HEK293T (cell line): ENCODE measurements at regions not wholly inside any gene's neighbourhood (a gene's known extent, or its start where the extent isn't known, plus 50 kb on each side); places are given as distances from the start of the nearest gene placed in this dataset.

Experiments
- CTCF ChIA-PET: fragments of 350-600 bp; formaldehyde crosslinking; extraction: SDS; loops from one replicate; lab custom pipeline; 2021; ENCODE audit warnings: antibody characterized with exemption, inconsistent platforms; lab: Yijun Ruan, JAX
- POLR2A ChIA-PET: fragments of 350-600 bp; formaldehyde crosslinking; extraction: SDS; loops from one replicate; lab custom pipeline; 2020; ENCODE audit warnings: antibody characterized with exemption, inconsistent platforms; lab: Yijun Ruan, JAX
- DNase-seq: peaks from one replicate; pipeline ENCODE4 v3.0.0; 2012; ENCODE audit warnings: mixed read lengths; ENCODE audit errors: extremely low spot score
- ARNT ChIP-seq: fragments of 450-650 bp; IDR thresholded peaks from 2 replicates; pipeline ENCODE4 v1.6.1; 2017; ENCODE audit warnings: mild to moderate bottlenecking
- BHLHE40 ChIP-seq: fragments of 450-650 bp; IDR thresholded peaks from 2 replicates; pipeline ENCODE4 v1.6.1; 2016; ENCODE audit warnings: mild to moderate bottlenecking, moderate library complexity, borderline replicate concordance
- CTBP1 ChIP-seq: fragments of 450-650 bp; IDR thresholded peaks from 2 replicates; pipeline ENCODE4 v1.6.1; 2016; ENCODE audit warnings: borderline replicate concordance
- ELF4 ChIP-seq: fragments of 450-650 bp; IDR thresholded peaks from 2 replicates; pipeline ENCODE4 v1.6.1; 2017; ENCODE audit warnings: antibody characterized with exemption
- FOXA1 ChIP-seq: fragments of 450-650 bp; IDR thresholded peaks from 2 replicates; pipeline ENCODE4 v1.6.1; 2016; ENCODE audit warnings: mild to moderate bottlenecking
- FOXK2 ChIP-seq: fragments of 450-650 bp; IDR thresholded peaks from 2 replicates; pipeline ENCODE4 v1.6.1; 2016; ENCODE audit warnings: mild to moderate bottlenecking
- FOXM1 ChIP-seq: fragments of 450-650 bp; IDR thresholded peaks from 2 replicates; pipeline ENCODE4 v1.6.1; 2017; ENCODE audit warnings: mild to moderate bottlenecking, borderline replicate concordance
- HDGF ChIP-seq: fragments of 450-650 bp; IDR thresholded peaks from 2 replicates; pipeline ENCODE4 v1.6.1; 2017; ENCODE audit warnings: antibody characterized with exemption, borderline replicate concordance
- LEF1 ChIP-seq: fragments of 450-650 bp; IDR thresholded peaks from 2 replicates; pipeline ENCODE4 v1.6.1; 2017; ENCODE audit warnings: mild to moderate bottlenecking, borderline replicate concordance
- NFRKB ChIP-seq: fragments of 450-650 bp; IDR thresholded peaks from 2 replicates; pipeline ENCODE4 v1.6.1; 2016; ENCODE audit warnings: mild to moderate bottlenecking, moderate library complexity
- PKNOX1 ChIP-seq: fragments of 450-650 bp; IDR thresholded peaks from 2 replicates; pipeline ENCODE4 v1.6.1; 2016
- SP1 ChIP-seq: fragments of 450-650 bp; IDR thresholded peaks from 2 replicates; pipeline ENCODE4 v1.6.1; 2017
- SUZ12 ChIP-seq: fragments of 450-650 bp; IDR thresholded peaks from 2 replicates; pipeline ENCODE4 v1.6.1; 2016; ENCODE audit warnings: mild to moderate bottlenecking
- TARDBP ChIP-seq: fragments of 450-650 bp; IDR thresholded peaks from 2 replicates; pipeline ENCODE4 v1.6.1; 2016
- ZNF384 ChIP-seq: fragments of 450-650 bp; IDR thresholded peaks from 2 replicates; pipeline ENCODE4 v1.6.1; 2016

DNA sequence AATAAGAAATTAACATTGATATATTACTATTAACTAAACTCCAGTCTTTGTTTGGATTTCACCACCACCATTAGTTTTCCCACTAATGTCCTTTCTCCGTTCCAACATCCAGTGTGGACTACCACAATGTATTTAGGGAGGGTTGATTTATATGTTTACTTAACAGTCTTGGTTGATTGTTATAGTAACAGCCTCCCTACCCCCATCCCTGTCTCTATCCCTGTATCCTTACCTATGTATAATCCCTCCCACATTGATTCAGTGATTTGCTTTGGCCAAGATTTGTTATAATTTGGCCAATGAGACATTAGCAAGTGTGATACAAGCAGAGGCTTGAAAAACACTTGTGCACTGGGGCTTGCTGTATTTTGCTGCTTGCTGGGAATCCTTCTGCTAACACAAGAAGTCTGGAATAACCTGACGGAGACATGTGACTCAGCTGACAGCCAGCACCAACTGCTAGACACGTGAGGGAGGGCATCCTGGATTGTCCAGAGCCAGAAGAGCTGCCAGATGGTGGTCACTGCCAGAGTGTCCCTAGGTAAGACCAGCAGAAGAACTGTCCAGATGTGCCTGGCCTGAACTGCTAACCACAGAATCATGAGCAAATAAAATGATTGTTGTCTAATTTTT is 51.2 kb upstream of the TCF7 start:
- no peak for DNase-seq
- CTCF ChIA-PET: no interaction called here
- no peak for TF ChIP-seq CTBP1
- TF ChIP-seq SUZ12: no peak
- no peak for TF ChIP-seq TARDBP
- no peak for TF ChIP-seq SP1
- no peak for TF ChIP-seq NFRKB
- TF ChIP-seq HDGF: no peak
- no peak for TF ChIP-seq FOXM1
- TF ChIP-seq ELF4: no peak
- POLR2A ChIA-PET: no interaction called here

- POLR2A ChIA-PET: no interaction called here
- CTCF ChIA-PET: interaction anchor here (1.5 kb wide), 1 partner anchor 20 kb away, joined by 7 read pairs; no protein-coding TSS in a partner anchor
- DNase-seq: no peak
- TF ChIP-seq TARDBP (no peak), FOXK2 (no peak), SUZ12 (no peak), NFRKB (no peak), BHLHE40 (no peak), ARNT (no peak), CTBP1 (no peak), ZNF384 (no peak), ELF4 (no peak), SP1 (no peak), PKNOX1 (no peak), LEF1 (no peak)
These were observed 54.6 kb upstream of the TCF7 start for GRCh38 chr5:134059758-134060495.

GRCh38 chr5:134055015-134055414 is 50.2 kb upstream of the VDAC1 start:
- ChIA-PET CTCF (interaction anchor here (0.6 kb wide), 1 partner anchor 30 kb away, joined by 3 read pairs; no protein-coding TSS in a partner anchor), POLR2A (no interaction called here)
- TF ChIP-seq ARNT: no peak
- TF ChIP-seq NFRKB: no peak
- no peak for TF ChIP-seq CTBP1
- TF ChIP-seq SUZ12: no peak
- TF ChIP-seq HDGF: no peak
- TF ChIP-seq PKNOX1: no peak
- no peak for TF ChIP-seq FOXA1
- no peak for DNase-seq
